Sigmoid colon (tissue), 3 donors: ENCODE measurements at regions not wholly inside any gene's neighbourhood (a gene's known extent, or its start where the extent isn't known, plus 50 kb on each side); places are given as distances from the start of the nearest gene placed in this dataset.

Experiments
- CTCF ChIP-seq, 4 experiments: fragments of 450-650 bp in 3 of 4; fragments of 200-600 bp in 1 of 4; IDR thresholded peaks; one replicate each; pipeline ENCODE4 v1.5.1; 2016 to 2019; ENCODE audit warnings: antibody characterized with exemption in 4 of 4, mild to moderate bottlenecking in 3 of 4, moderate library complexity in 2 of 4
- POLR2A ChIP-seq, 2 donors: fragments of 450-650 bp; IDR thresholded peaks; one replicate each; pipeline ENCODE4 v1.6.1; 2016; ENCODE audit warnings: antibody characterized with exemption in 2 of 2, mild to moderate bottlenecking in 2 of 2, moderate library complexity in 2 of 2

- TF ChIP-seq POLR2A (IDR thresholded peaks at IDR 0.05) (no peak), CTCF (IDR thresholded peaks at IDR 0.05) (no peak)
These were observed 250.3 kb downstream of the TTC32 start for GRCh38 chr2:19651466-19651865.
